ENCODE measurements at regions not wholly inside any gene's neighbourhood (a gene's known extent, or its start where the extent isn't known, plus 50 kb on each side); places are given as distances from the start of the nearest gene placed in this dataset.

DNA sequence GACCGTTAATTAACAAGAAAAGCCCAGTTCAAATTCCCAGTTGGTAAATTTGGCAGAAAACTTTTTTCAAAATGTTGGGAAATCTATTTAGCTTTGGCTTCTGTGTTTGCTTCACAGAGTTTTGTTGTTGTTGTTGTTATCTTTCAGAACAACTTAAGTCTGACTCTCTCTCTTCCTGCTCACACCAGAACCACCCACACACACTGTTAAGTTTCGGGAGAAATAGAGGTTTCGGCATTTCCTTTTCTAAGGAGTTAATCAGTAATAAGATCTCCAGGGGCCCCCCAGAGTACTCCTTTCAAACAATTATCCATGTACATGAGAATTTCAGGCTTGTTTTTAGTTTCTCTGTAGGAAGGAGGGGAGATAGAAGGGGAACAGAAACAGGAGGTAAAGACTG lies 106.2 kb upstream of the PTCHD1 start:
- ChIA-PET POLR2A (no interaction called here), CTCF (no interaction called here)
- H3K9me3 ChIP-seq, result no peaks in the 10 kb centered on the region
- H3K4me1 ChIP-seq, result no peaks in the 10 kb centered on the region
- DNase-seq (ENCODE audit: low read depth in 1 of 2, low spot score in 1 of 2) (no peak), FAIRE-seq (no peak), ATAC-seq (no peak)
- 4% methylated on average over 3 of the region's 3 CpGs for WGBS (ENCODE audit: missing lambda C conversion rate)
- no peak overlapping the region for H3K4me3 ChIP-seq
- H3K27ac ChIP-seq, result no peak overlapping the region
- no peak overlapping the region for H3K4me2 ChIP-seq
- TF ChIP-seq RFX5 (IDR thresholded peaks at IDR 0.05), result no peak

DNA sequence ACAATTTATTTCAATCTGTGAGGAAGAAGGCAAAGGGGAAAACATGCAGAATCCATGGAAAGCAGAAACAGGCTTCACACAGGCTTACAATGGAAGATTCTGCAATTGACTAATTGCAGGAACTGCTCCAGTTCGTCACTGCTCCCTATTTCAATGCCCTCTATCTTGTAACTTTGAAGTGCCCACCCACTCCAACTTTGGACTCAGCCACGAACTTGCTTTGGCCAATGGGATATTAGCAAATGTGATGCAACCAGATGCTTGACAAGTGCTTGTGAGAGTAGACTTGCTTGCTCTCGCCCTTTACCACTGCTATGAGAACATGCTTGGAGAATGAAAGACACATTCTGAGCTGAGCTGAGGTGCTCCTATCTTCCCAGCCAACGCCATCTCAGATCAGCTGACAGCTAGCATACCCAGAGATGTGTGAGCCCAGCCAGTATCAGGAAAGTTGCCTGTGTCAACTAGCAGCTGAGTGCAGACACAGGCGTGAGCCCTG lies 105.7 kb upstream of the PTCHD1 start:
- ChIA-PET CTCF (no interaction called here), POLR2A (no interaction called here)
- 3% methylated on average over 5 of the region's 5 CpGs for WGBS (ENCODE audit: missing lambda C conversion rate)
- Histone ChIP-seq H3K4me1 (no peaks in the 10 kb centered on the region), H3K4me2 (no peak overlapping the region), H3K9me3 (no peaks in the 10 kb centered on the region), H3K4me3 (no peak overlapping the region), H3K27ac (no peak overlapping the region)
- ATAC-seq (no peak), DNase-seq (ENCODE audit: low read depth in 1 of 2, low spot score in 1 of 2) (no peak), FAIRE-seq (peak; percentile 7)
- TF ChIP-seq EHF (CRISPR knock-in tag; IDR thresholded peaks at IDR 0.05), result no peak
- no peak for TF ChIP-seq BHLHE40 (IDR thresholded peaks at IDR 0.05; ENCODE audit: low read depth, low read length)

DNA sequence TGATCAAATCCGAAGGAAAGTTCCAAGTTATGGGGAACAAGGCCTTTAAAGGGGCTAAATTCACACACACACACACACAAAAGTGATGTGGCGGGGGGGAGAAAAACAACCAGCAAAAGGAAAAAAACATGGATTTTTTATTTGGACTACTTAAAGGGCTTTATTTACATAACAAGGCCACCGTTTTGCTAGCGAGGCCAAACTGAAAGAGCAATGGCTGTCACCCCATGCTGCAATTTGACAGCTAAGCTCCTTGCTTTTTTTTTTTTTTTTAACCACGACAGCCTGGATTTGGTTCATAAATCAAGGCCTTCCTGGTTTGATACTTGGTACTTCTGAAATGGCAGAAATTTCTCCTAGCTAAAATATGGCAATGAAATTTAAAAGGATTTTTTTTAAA lies 99.6 kb upstream of the PTCHD1 start:
- FAIRE-seq, result no peak
- TF ChIP-seq CEBPB (IDR thresholded peaks at IDR 0.05), result no peak
- TF ChIP-seq, protein P1, sequence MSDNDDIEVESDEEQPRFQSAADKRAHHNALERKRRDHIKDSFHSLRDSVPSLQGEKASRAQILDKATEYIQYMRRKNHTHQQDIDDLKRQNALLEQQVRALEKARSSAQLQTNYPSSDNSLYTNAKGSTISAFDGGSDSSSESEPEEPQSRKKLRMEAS (IDR thresholded peaks at IDR 0.05), result no peak
- no peak for TF ChIP-seq CHD4 (IDR thresholded peaks at IDR 0.05; ENCODE audit: borderline replicate concordance)
- TF ChIP-seq TP53 (CRISPR knock-in tag; IDR thresholded peaks at IDR 0.05), result no peak
- no peak for TF ChIP-seq PHF8 (IDR thresholded peaks at IDR 0.05; ENCODE audit: borderline replicate concordance, low read depth)
- TF ChIP-seq HOXA7 (CRISPR knock-in tag; IDR thresholded peaks at IDR 0.05), result no peak
- TF ChIP-seq HOXB5 (CRISPR knock-in tag; IDR thresholded peaks at IDR 0.05), result no peak
- H3K9me3 ChIP-seq, result no peaks in the 10 kb centered on the region
- no peak overlapping the region for H3K27ac ChIP-seq
- POLR2A ChIA-PET, result no interaction called here
- DNase-seq (ENCODE audit: low read depth in 1 of 2, low spot score in 1 of 2), result no peak
- no peak overlapping the region for H3K4me3 ChIP-seq
- no peak overlapping the region for H3K4me2 ChIP-seq
- CTCF ChIA-PET, result no interaction called here
- ATAC-seq, result no peak
- H3K4me1 ChIP-seq, result no peaks in the 10 kb centered on the region
- WGBS (ENCODE audit: missing lambda C conversion rate), result 59% methylated on average over 5 of the region's 5 CpGs

DNA sequence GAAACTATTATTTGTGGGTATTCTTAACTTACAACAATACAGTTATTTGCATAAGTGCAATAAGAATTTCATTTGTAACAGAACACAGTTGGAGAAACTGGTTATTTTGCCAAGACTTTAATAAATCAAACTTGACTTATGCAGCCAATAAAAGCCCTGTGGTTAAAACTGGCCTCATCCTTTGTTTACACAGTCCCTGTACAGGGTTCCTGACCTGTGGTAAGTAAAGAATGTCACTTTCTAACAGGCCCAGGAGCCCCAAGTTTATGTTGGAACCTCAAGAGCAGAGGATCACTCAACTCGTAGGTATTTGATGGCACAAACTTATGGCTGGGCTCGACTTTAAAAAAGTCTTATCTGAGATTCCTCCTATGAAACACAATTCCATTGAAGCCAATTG lies 88.6 kb upstream of the PTCHD1 start:
- ChIA-PET CTCF (no interaction called here), POLR2A (no interaction called here)
- DNase-seq (ENCODE audit: low read depth in 1 of 2, low spot score in 1 of 2), result no peak
- H3K9me3 ChIP-seq, result no peaks in the 10 kb centered on the region
- H3K27ac ChIP-seq, result no peak overlapping the region
- no peak overlapping the region for H3K4me3 ChIP-seq
- TF ChIP-seq MYC (IDR thresholded peaks at IDR 0.05; ENCODE audit: borderline replicate concordance, low read length), result no peak
- TF ChIP-seq TP53 (CRISPR knock-in tag; IDR thresholded peaks at IDR 0.05), result no peak
- TF ChIP-seq KDM1A (IDR thresholded peaks at IDR 0.05; ENCODE audit: low read depth), result no peak
- TF ChIP-seq EHF (CRISPR knock-in tag; IDR thresholded peaks at IDR 0.05), result no peak
- no peak for TF ChIP-seq RFX5 (IDR thresholded peaks at IDR 0.05)
- no peak for TF ChIP-seq FOSB (CRISPR knock-in tag; IDR thresholded peaks at IDR 0.05)
- TF ChIP-seq POLR2A (IDR thresholded peaks at IDR 0.05; ENCODE audit: low read length), result no peak
- TF ChIP-seq POLR2AphosphoS2 (conservative IDR thresholded peaks at IDR 0.05; ENCODE audit: low read length), result no peak
- TF ChIP-seq, protein P2, sequence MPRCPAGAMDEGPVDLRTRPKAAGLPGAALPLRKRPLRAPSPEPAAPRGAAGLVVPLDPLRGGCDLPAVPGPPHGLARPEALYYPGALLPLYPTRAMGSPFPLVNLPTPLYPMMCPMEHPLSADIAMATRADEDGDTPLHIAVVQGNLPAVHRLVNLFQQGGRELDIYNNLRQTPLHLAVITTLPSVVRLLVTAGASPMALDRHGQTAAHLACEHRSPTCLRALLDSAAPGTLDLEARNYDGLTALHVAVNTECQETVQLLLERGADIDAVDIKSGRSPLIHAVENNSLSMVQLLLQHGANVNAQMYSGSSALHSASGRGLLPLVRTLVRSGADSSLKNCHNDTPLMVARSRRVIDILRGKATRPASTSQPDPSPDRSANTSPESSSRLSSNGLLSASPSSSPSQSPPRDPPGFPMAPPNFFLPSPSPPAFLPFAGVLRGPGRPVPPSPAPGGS (IDR thresholded peaks at IDR 0.05), result no peak
- no peak for TF ChIP-seq NFE2L2 (conservative IDR thresholded peaks at IDR 0.05; ENCODE audit: low read length)
- TF ChIP-seq, protein P3, sequence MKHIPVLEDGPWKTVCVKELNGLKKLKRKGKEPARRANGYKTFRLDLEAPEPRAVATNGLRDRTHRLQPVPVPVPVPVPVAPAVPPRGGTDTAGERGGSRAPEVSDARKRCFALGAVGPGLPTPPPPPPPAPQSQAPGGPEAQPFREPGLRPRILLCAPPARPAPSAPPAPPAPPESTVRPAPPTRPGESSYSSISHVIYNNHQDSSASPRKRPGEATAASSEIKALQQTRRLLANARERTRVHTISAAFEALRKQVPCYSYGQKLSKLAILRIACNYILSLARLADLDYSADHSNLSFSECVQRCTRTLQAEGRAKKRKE (CRISPR knock-in tag; IDR thresholded peaks at IDR 0.05; ENCODE audit: low read depth), result no peak
- TF ChIP-seq, protein P1 (IDR thresholded peaks at IDR 0.05), result no peak
- TF ChIP-seq CBX2 (IDR thresholded peaks at IDR 0.05; ENCODE audit: borderline replicate concordance, low read depth), result no peak
- TF ChIP-seq ZC3H11A (IDR thresholded peaks at IDR 0.05), result no peak
- TF ChIP-seq EHMT2 (IDR thresholded peaks at IDR 0.05; ENCODE audit: low read depth), result no peak
- no peak overlapping the region for H3K4me2 ChIP-seq
- ATAC-seq, result no peak
- no peaks in the 10 kb centered on the region for H3K4me1 ChIP-seq
- no peak for FAIRE-seq
- WGBS (ENCODE audit: missing lambda C conversion rate), result 5% methylated on average over 2 of the region's 2 CpGs
